ENCODE measurements at regions not wholly inside any gene's neighbourhood (a gene's known extent, or its start where the extent isn't known, plus 50 kb on each side); places are given as distances from the start of the nearest gene placed in this dataset.

GRCh38 chr17:45720386-45720785, 63.7 kb upstream of the CRHR1 start:
- DNase-seq = no peak

DNA sequence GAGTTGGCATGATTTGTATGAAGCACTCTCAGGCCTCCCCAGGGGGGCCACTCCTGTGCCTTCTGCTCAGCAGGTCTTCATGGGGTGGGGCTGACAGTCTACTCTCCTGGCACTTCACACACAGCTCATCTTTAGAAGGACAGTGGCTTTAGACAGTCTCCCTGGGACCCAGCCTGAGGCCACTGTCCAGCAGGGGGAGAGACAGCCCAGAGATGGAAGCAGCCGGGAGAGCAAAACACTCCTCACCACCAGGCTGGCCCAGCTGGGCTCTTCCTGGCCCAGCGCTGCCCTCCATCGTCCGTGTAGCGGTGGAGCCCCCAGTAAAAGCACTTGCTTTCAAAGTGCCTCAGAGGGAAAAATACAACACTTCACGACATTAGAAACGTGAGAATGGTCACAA, 62.0 kb upstream of the CRHR1 start:
- DNase-seq = no peak

- no peak for DNase-seq
Observed at GRCh38 chr17:45729294-45729907, 54.7 kb upstream of the CRHR1 start.

DNA sequence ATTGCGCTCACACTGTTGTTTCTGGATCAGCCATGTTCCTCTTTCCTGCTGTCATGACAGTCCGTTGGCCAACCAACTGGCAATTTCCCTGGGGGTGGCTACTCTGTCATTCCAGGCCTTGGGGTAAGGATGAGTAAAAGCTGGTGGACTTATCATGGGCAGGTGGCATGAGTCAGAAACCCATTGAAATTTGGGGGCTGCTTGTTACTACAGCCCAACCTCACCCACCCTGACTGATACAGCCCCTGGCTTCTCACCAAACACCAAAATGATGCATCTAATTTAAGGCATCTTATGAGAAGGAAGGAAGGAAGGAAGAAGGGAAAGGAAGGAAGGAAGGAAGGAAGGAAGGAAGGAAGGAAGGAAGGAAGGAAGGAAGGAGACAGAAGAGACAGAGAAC, 53.9 kb upstream of the CRHR1 start:
- DNase-seq = no peak

GRCh38 chr17:45731459-45731858, 52.7 kb upstream of the CRHR1 start:
- no peak for DNase-seq

- no peak for DNase-seq
Observed at GRCh38 chr17:45732926-45733505, 51.1 kb upstream of the CRHR1 start.

GRCh38 chr17:45733781-45734180, 50.3 kb upstream of the CRHR1 start:
- no peak for DNase-seq

Data from right kidney (tissue), 1 donor.